HG03442 (cell line): ENCODE measurements at regions not wholly inside any gene's neighbourhood (a gene's known extent, or its start where the extent isn't known, plus 50 kb on each side); places are given as distances from the start of the nearest gene placed in this dataset.

Source experiments
- ATAC-seq: cut with Tn5 transposase; IDR thresholded peaks from one replicate; pipeline ENCODE4 v1.9.1; 2021; ENCODE audit warnings: mild to moderate bottlenecking, moderate library complexity; ENCODE audit not compliant: unreplicated experiment

- no peak for ATAC-seq
These were observed 53.2 kb upstream of the TFEC start for GRCh38 chr7:116083796-116084195.

GRCh38 chr7:116086547-116087045 lies 56.0 kb upstream of the TFEC start:
- no peak for ATAC-seq

- ATAC-seq: no peak
These were observed 56.7 kb upstream of the TFEC start for GRCh38 chr7:116087291-116087690.

- ATAC-seq: no peak
These were observed 57.4 kb upstream of the TFEC start for GRCh38 chr7:116087984-116088383.

- no peak for ATAC-seq
These were observed 58.7 kb upstream of the TFEC start for GRCh38 chr7:116089293-116089692.

GRCh38 chr7:116093516-116094301 lies 63.1 kb upstream of the TFEC start:
- ATAC-seq: no peak

- ATAC-seq: no peak
These were observed 64.8 kb upstream of the TFEC start for GRCh38 chr7:116095396-116095795.

GRCh38 chr7:116097365-116098009 lies 66.9 kb upstream of the TFEC start:
- ATAC-seq: no peak

- no peak for ATAC-seq
These were observed 67.6 kb upstream of the TFEC start for GRCh38 chr7:116098175-116098574.

- ATAC-seq: no peak
These were observed 70.1 kb upstream of the TFEC start for GRCh38 chr7:116100626-116101025.

GRCh38 chr7:116101704-116102103 lies 71.1 kb upstream of the TFEC start:
- no peak for ATAC-seq

- ATAC-seq: peak; percentile 50
These were observed 80.9 kb upstream of the TFEC start for GRCh38 chr7:116111475-116111874.

GRCh38 chr7:116113310-116113709 lies 82.7 kb upstream of the TFEC start:
- ATAC-seq: no peak

GRCh38 chr7:116120839-116121238 lies 89.5 kb upstream of the TES start:
- ATAC-seq: no peak

- peak; percentile 72 for ATAC-seq
These were observed 87.3 kb upstream of the TES start for GRCh38 chr7:116122972-116123595.

GRCh38 chr7:116128139-116128538 lies 82.2 kb upstream of the TES start:
- no peak for ATAC-seq

GRCh38 chr7:116135306-116135705 lies 75.0 kb upstream of the TES start:
- no peak for ATAC-seq

- ATAC-seq: peak; percentile 96
These were observed 72.0 kb upstream of the TES start for GRCh38 chr7:116138202-116138801.

- ATAC-seq: no peak
These were observed 71.3 kb upstream of the TES start for GRCh38 chr7:116139007-116139406.

GRCh38 chr7:116139807-116140206 lies 70.5 kb upstream of the TES start:
- ATAC-seq: no peak

GRCh38 chr7:116142374-116142773 lies 68.0 kb upstream of the TES start:
- ATAC-seq: no peak
